Tibial nerve (tissue), 4 donors: ENCODE measurements at regions not wholly inside any gene's neighbourhood (a gene's known extent, or its start where the extent isn't known, plus 50 kb on each side); places are given as distances from the start of the nearest gene placed in this dataset.

ENCODE experiments used
- DNase-seq, 2 donors: peaks; one replicate each; pipeline ENCODE4 v3.0.0-alpha.2; 2019; ENCODE audit warnings: low spot score in 2 of 2
- H3K27ac ChIP-seq, 4 donors: fragments of 200-600 bp; sonication (generic) in 3 of 4; one replicate each; pipeline ENCODE4 v1.5.1; 2017 to 2019; ENCODE audit warnings: mild to moderate bottlenecking in 1 of 4
- H3K27me3 ChIP-seq, 2 donors: fragments of 200-600 bp; sonication (generic) in 1 of 2; one replicate each; pipeline versions ENCODE4 v1.5.1 to v1.6.0; 2017 to 2019
- H3K36me3 ChIP-seq, 3 donors: fragments of 200-600 bp; sonication (generic); one replicate each; pipeline ENCODE4 v1.5.1; 2018 to 2019
- H3K4me1 ChIP-seq, 4 donors: fragments of 200-600 bp; sonication (generic) in 3 of 4; one replicate each; pipeline ENCODE4 v1.5.1; 2017 to 2019
- H3K4me3 ChIP-seq, 4 donors: fragments of 200-600 bp; sonication (generic) in 3 of 4; one replicate each; pipeline ENCODE4 v1.5.1; 2017 to 2019; ENCODE audit warnings: mild to moderate bottlenecking in 1 of 4, moderate library complexity in 1 of 4
- H3K9me3 ChIP-seq, 4 donors: fragments of 200-600 bp; sonication (generic) in 3 of 4; one replicate each; pipeline ENCODE4 v1.5.1; 2017 to 2019
- CTCF ChIP-seq, 5 experiments: fragments of 200-600 bp in 3 of 5; fragments of 450-650 bp in 2 of 5; sonication (generic) in 3 of 5; IDR thresholded peaks; one replicate each; pipeline ENCODE4 v1.5.1; 2016 to 2019; ENCODE audit warnings: antibody characterized with exemption in 5 of 5, mild to moderate bottlenecking in 3 of 5, moderate library complexity in 2 of 5
- EP300 ChIP-seq, 2 donors: sonication (generic); formaldehyde crosslinking; IDR thresholded peaks; one replicate each; pipeline ENCODE4 v1.6.1; 2017; ENCODE audit warnings: antibody characterized with exemption in 2 of 2, mild to moderate bottlenecking in 1 of 2
- POLR2A ChIP-seq, 2 donors: fragments of 450-650 bp; IDR thresholded peaks; one replicate each; pipeline ENCODE4 v1.6.1; 2017; ENCODE audit warnings: antibody characterized with exemption in 2 of 2, mild to moderate bottlenecking in 2 of 2, moderate library complexity in 2 of 2
- WGBS, 2 donors: methylation state at CpG; one replicate each; pipeline ENCODE4 v1.1.5; 2018; 5-methylcytosine and 5-hydroxymethylcytosine counted together

GRCh38 chr5:39732166-39732565, 307.4 kb upstream of the DAB2 start:
- no peak overlapping the region for H3K27ac ChIP-seq
- no peak for DNase-seq

GRCh38 chr5:39730699-39731098, 305.9 kb upstream of the DAB2 start:
- 86 to 93% methylated on average over 1 of the region's 1 CpG for WGBS, 2 donors
- TF ChIP-seq CTCF (IDR thresholded peaks at IDR 0.05) (no peak), POLR2A (IDR thresholded peaks at IDR 0.05) (no peak), EP300 (IDR thresholded peaks at IDR 0.05) (no peak)
- H3K4me3 ChIP-seq: no peak overlapping the region
- no peaks in the 10 kb centered on the region for H3K4me1 ChIP-seq
- no peaks in the 10 kb centered on the region for H3K9me3 ChIP-seq
- no peak for DNase-seq
- no peaks in the 10 kb centered on the region for H3K36me3 ChIP-seq
- H3K27ac ChIP-seq: no peak overlapping the region
- no peaks in the 10 kb centered on the region for H3K27me3 ChIP-seq

More at GRCh38 chr5:39732166-39732565, 307.4 kb upstream of the DAB2 start:
- no peak for TF ChIP-seq CTCF (IDR thresholded peaks at IDR 0.05)
- no peak for TF ChIP-seq POLR2A (IDR thresholded peaks at IDR 0.05)
- no peak for TF ChIP-seq EP300 (IDR thresholded peaks at IDR 0.05)
- no peaks in the 10 kb centered on the region for H3K9me3 ChIP-seq
- no peak overlapping the region for H3K4me3 ChIP-seq
- no peaks in the 10 kb centered on the region for H3K36me3 ChIP-seq
- no peaks in the 10 kb centered on the region for H3K4me1 ChIP-seq
- no peaks in the 10 kb centered on the region for H3K27me3 ChIP-seq
- WGBS, 2 donors: 77 to 80% methylated on average over 5 of the region's 5 CpGs

- no peaks in the 10 kb centered on the region for H3K27me3 ChIP-seq
- TF ChIP-seq POLR2A (IDR thresholded peaks at IDR 0.05) (no peak), CTCF (IDR thresholded peaks at IDR 0.05) (no peak), EP300 (IDR thresholded peaks at IDR 0.05) (no peak)
- no peaks in the 10 kb centered on the region for H3K36me3 ChIP-seq
- H3K9me3 ChIP-seq: no peaks in the 10 kb centered on the region
- H3K4me3 ChIP-seq: no peak overlapping the region
- DNase-seq: no peak
- no peaks in the 10 kb centered on the region for H3K4me1 ChIP-seq
- WGBS, 2 donors: 67 to 76% methylated on average over 2 of the region's 2 CpGs
- H3K27ac ChIP-seq: no peak overlapping the region
These were observed 305.2 kb upstream of the DAB2 start for GRCh38 chr5:39730006-39730405.

- no peak for TF ChIP-seq POLR2A (IDR thresholded peaks at IDR 0.05)
- no peak for TF ChIP-seq CTCF (IDR thresholded peaks at IDR 0.05)
- no peak for TF ChIP-seq EP300 (IDR thresholded peaks at IDR 0.05)
- no peak for DNase-seq
- peaks cover 0 to 1% (median 0%) of the 10 kb centered on the region in 4 donors for H3K9me3 ChIP-seq
- H3K4me3 ChIP-seq: no peak overlapping the region
- WGBS, 2 donors: 91 to 98% methylated on average over 1 of the region's 1 CpG
- H3K27ac ChIP-seq: no peak overlapping the region
- H3K4me1 ChIP-seq: no peaks in the 10 kb centered on the region
- H3K27me3 ChIP-seq: no peaks in the 10 kb centered on the region
- H3K36me3 ChIP-seq: no peaks in the 10 kb centered on the region
These were observed 301.7 kb upstream of the DAB2 start for GRCh38 chr5:39726467-39726866.

GRCh38 chr5:39721394-39721793, 296.6 kb upstream of the DAB2 start:
- Histone ChIP-seq H3K4me1 (no peaks in the 10 kb centered on the region), H3K4me3 (no peak overlapping the region), H3K36me3 (no peaks in the 10 kb centered on the region), H3K9me3 (peaks cover 0 to 3% (median 0%) of the 10 kb centered on the region in 4 donors), H3K27ac (no peak overlapping the region), H3K27me3 (no peaks in the 10 kb centered on the region)
- no peak for TF ChIP-seq EP300 (IDR thresholded peaks at IDR 0.05)
- TF ChIP-seq CTCF (IDR thresholded peaks at IDR 0.05): no peak
- TF ChIP-seq POLR2A (IDR thresholded peaks at IDR 0.05): no peak
- no peak for DNase-seq
- 89 to 93% methylated on average over 30 of the region's 30 CpGs for WGBS, 2 donors
